GM12891 (cell line): ENCODE measurements at regions not wholly inside any gene's neighbourhood (a gene's known extent, or its start where the extent isn't known, plus 50 kb on each side); places are given as distances from the start of the nearest gene placed in this dataset.

Experiments used
- PAX5 ChIP-seq: IDR thresholded peaks from 2 replicates; pipeline ENCODE4 v1.6.1; 2011; ENCODE audit warnings: low read length, moderate library complexity, mild to moderate bottlenecking; ENCODE audit not compliant: insufficient read depth, severe bottlenecking
- POLR2A ChIP-seq: IDR thresholded peaks from 2 replicates; pipeline ENCODE4 v1.6.1; 2011; ENCODE audit warnings: low read depth, low read length, control low read depth
- POLR2AphosphoS5 ChIP-seq: IDR thresholded peaks from 2 replicates; pipeline ENCODE4 v1.6.1; 2011; ENCODE audit warnings: low read depth, low read length, control low read depth
- SPI1 ChIP-seq: IDR thresholded peaks from 2 replicates; pipeline ENCODE4 v1.6.1; 2011; ENCODE audit warnings: low read depth, low read length, control low read depth
- TAF1 ChIP-seq: IDR thresholded peaks from 2 replicates; pipeline ENCODE4 v1.6.1; 2011; ENCODE audit warnings: low read depth, low read length, control low read depth

DNA sequence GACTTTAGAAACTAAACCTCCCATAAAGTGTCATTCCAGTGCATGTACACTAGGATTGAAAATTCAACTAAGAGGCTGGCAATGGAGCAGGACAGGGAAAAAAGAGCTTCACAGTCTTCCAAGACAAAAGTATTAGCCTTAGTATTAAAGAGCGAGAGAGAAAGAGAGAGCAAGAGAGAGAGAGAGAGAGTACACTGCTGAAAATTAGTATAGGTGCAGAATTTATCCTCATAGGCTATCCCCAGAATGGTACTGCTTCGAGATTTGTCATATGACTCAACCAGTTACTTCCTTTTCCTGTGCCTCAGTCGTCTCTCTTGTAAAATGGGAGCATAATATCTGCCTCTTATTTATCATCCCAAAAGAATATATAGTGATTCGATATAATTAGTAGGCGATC is 543.2 kb upstream of the JARID2 start:
- TF ChIP-seq POLR2AphosphoS5 (no peak), POLR2A (no peak), TAF1 (no peak), SPI1 (no peak), PAX5 (no peak)
